ENCODE measurements at regions not wholly inside any gene's neighbourhood (a gene's known extent, or its start where the extent isn't known, plus 50 kb on each side); places are given as distances from the start of the nearest gene placed in this dataset.
"Not testable (repeated sequence)": the region's sequence is repeated elsewhere in the genome, so short reads cannot be mapped to it uniquely, and the experiment has no call there.

- Histone ChIP-seq H3K4me1 (ENCODE audit: control insufficient read depth in 1 of 2, insufficient read depth in 2 of 2, low read length in 2 of 2) (no peaks in the 10 kb centered on the region), H3K36me3 (ENCODE audit: control insufficient read depth in 1 of 2, insufficient read depth in 2 of 2, low read length in 1 of 2) (no peaks in the 10 kb centered on the region), H3K27me3 (ENCODE audit: control insufficient read depth in 1 of 2, insufficient read depth in 2 of 2, low read length in 1 of 2) (no peaks in the 10 kb centered on the region), H3K9me3 (ENCODE audit: control insufficient read depth, low read length) (no peaks in the 10 kb centered on the region), H3K4me3 (ENCODE audit: low read length in 2 of 2) (no peak overlapping the region), H3K27ac (ENCODE audit: low read depth in 1 of 2, low read length in 2 of 2) (no peak overlapping the region)
- 91 to 95% methylated on average over 3 of the region's 3 CpGs for WGBS, 2 donors
- no peak for ATAC-seq (ENCODE audit: low FRiP score)
- DNase-seq: no peak
- intact Hi-C loops (cut with DNase I): no loop called here
Measured at GRCh38 chr10:28444031-28444430, 88.9 kb upstream of the WAC start.

- H3K27ac ChIP-seq (ENCODE audit: low read depth in 1 of 2, low read length in 2 of 2): no peak overlapping the region
- 84 to 85% methylated on average over 6 of the region's 6 CpGs for WGBS, 2 donors
- no peak overlapping the region for H3K4me3 ChIP-seq (ENCODE audit: low read length in 2 of 2)
- no peak for DNase-seq
- no peaks in the 10 kb centered on the region for H3K9me3 ChIP-seq (ENCODE audit: control insufficient read depth, low read length)
- no peak for ATAC-seq (ENCODE audit: low FRiP score)
- no peaks in the 10 kb centered on the region for H3K36me3 ChIP-seq (ENCODE audit: control insufficient read depth in 1 of 2, insufficient read depth in 2 of 2, low read length in 1 of 2)
- intact Hi-C loops (cut with DNase I): no loop called here
- no peaks in the 10 kb centered on the region for H3K4me1 ChIP-seq (ENCODE audit: control insufficient read depth in 1 of 2, insufficient read depth in 2 of 2, low read length in 2 of 2)
- H3K27me3 ChIP-seq (ENCODE audit: control insufficient read depth in 1 of 2, insufficient read depth in 2 of 2, low read length in 1 of 2): no peaks in the 10 kb centered on the region
Measured at GRCh38 chr10:28445516-28445915, 87.4 kb upstream of the WAC start.

DNA sequence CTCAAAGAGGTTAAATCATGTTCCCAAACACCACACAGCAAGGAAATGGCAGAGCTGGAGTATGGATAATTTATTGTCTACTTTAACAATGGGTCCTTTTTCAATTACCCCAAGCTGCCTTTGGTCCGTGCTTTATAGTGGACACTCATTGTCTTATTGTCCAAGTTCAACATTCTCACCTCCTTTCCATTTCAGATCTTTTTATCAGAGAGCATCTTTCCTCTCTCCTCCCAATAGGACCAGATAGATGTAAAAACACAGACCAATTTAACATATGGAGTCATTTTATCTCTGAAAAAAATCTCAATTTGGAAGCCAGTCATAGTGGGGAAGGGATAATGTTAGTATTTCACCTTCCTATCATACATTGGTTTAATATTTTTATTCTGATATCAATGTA is 83.5 kb upstream of the WAC start:
- DNase-seq: no peak
- intact Hi-C loops (cut with DNase I): no loop called here

DNA sequence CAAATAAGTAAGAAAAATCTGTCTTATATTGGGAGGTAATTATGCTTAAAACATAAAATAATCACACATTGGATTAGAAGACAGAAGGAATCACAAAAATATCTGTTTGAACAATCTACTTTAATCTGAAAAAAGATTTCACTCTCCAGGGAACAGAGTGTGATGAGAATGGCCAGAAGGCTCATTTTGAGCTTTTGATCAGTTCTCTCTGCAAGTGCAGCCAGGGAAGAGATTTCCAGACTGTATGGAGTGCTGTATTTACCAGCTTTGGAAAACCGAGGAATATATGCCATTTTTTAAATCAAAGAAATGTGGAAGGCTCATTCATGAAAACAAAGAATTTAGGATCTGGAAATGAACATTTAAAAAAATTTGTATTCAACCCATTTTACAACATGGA is 83.0 kb upstream of the WAC start:
- intact Hi-C loops (cut with DNase I): no loop called here
- no peaks in the 10 kb centered on the region for H3K9me3 ChIP-seq (ENCODE audit: control insufficient read depth, low read length)
- no peaks in the 10 kb centered on the region for H3K36me3 ChIP-seq (ENCODE audit: control insufficient read depth in 1 of 2, insufficient read depth in 2 of 2, low read length in 1 of 2)
- WGBS, 2 donors: 44 to 61% methylated on average over 1 of the region's 1 CpG
- no peaks in the 10 kb centered on the region for H3K27me3 ChIP-seq (ENCODE audit: control insufficient read depth in 1 of 2, insufficient read depth in 2 of 2, low read length in 1 of 2)
- H3K27ac ChIP-seq (ENCODE audit: low read depth in 1 of 2, low read length in 2 of 2): no peak overlapping the region
- ATAC-seq (ENCODE audit: low FRiP score) (no peak), DNase-seq (no peak)
- H3K4me1 ChIP-seq (ENCODE audit: control insufficient read depth in 1 of 2, insufficient read depth in 2 of 2, low read length in 2 of 2): no peaks in the 10 kb centered on the region
- H3K4me3 ChIP-seq (ENCODE audit: low read length in 2 of 2): no peak overlapping the region

More for the DNA sequence above, 83.5 kb upstream of the WAC start:
- H3K4me1 ChIP-seq (ENCODE audit: control insufficient read depth in 1 of 2, insufficient read depth in 2 of 2, low read length in 2 of 2): no peaks in the 10 kb centered on the region
- H3K27ac ChIP-seq (ENCODE audit: low read depth in 1 of 2, low read length in 2 of 2): no peak overlapping the region
- no peak for ATAC-seq (ENCODE audit: low FRiP score)
- no peak overlapping the region for H3K4me3 ChIP-seq (ENCODE audit: low read length in 2 of 2)
- no peaks in the 10 kb centered on the region for H3K27me3 ChIP-seq (ENCODE audit: control insufficient read depth in 1 of 2, insufficient read depth in 2 of 2, low read length in 1 of 2)
- no peaks in the 10 kb centered on the region for H3K36me3 ChIP-seq (ENCODE audit: control insufficient read depth in 1 of 2, insufficient read depth in 2 of 2, low read length in 1 of 2)
- no peaks in the 10 kb centered on the region for H3K9me3 ChIP-seq (ENCODE audit: control insufficient read depth, low read length)
- 76 to 77% methylated on average over 1 of the region's 1 CpG for WGBS, 2 donors

DNA sequence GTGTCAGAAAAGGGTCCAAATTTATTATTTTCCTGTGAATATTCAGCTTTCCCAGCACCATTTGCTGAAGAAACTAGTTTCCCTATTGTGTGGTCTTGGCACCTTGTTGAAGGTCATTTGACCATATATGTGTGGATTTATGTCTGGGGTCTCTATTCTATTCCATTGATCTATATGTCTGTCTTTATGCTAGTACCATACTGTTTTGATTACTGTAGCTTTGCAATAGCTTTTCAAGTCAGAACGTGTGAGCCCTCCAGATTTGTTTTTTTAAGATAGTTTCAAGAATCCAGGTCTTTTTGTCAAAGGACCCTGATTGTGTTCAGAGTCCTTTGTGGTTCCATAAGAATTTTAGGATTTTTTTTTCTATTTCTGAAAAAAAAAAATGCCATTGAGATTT is 79.0 kb upstream of the WAC start:
- Histone ChIP-seq H3K4me1 (ENCODE audit: control insufficient read depth in 1 of 2, insufficient read depth in 2 of 2, low read length in 2 of 2) (no peaks in the 10 kb centered on the region), H3K9me3 (ENCODE audit: control insufficient read depth, low read length) (no peaks in the 10 kb centered on the region), H3K36me3 (ENCODE audit: control insufficient read depth in 1 of 2, insufficient read depth in 2 of 2, low read length in 1 of 2) (no peaks in the 10 kb centered on the region), H3K4me3 (ENCODE audit: low read length in 2 of 2) (no peak overlapping the region), H3K27ac (ENCODE audit: low read depth in 1 of 2, low read length in 2 of 2) (no peak overlapping the region), H3K27me3 (ENCODE audit: control insufficient read depth in 1 of 2, insufficient read depth in 2 of 2, low read length in 1 of 2) (no peaks in the 10 kb centered on the region)
- WGBS, 2 donors: 67 to 81% methylated on average over 1 of the region's 1 CpG
- intact Hi-C loops (cut with DNase I): no loop called here
- no peak for ATAC-seq (ENCODE audit: low FRiP score)
- DNase-seq: no peak

DNA sequence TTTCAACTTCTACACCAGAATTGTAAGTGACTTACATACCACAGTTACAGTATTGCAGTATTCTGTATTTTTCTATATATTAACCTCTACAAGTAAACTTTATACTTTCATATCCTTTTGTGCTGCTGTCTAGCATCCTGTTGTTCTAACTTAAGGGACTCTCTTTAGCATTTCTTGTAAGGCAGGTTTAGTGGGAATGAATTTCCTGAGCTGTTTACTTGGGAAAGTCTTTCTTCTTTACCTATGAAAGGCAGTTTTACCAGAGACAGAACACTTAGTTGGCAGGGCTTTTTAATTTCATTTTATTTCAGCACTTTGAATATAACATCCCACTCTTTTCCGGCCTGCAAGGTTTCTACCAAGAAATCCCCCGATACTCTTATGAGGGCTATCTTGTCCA is 75.8 kb upstream of the WAC start:
- DNase-seq (no peak), ATAC-seq (ENCODE audit: low FRiP score) (no peak)
- Histone ChIP-seq H3K36me3 (ENCODE audit: control insufficient read depth in 1 of 2, insufficient read depth in 2 of 2, low read length in 1 of 2) (no peaks in the 10 kb centered on the region), H3K4me1 (ENCODE audit: control insufficient read depth in 1 of 2, insufficient read depth in 2 of 2, low read length in 2 of 2) (no peaks in the 10 kb centered on the region), H3K27ac (ENCODE audit: low read depth in 1 of 2, low read length in 2 of 2) (no peak overlapping the region), H3K9me3 (ENCODE audit: control insufficient read depth, low read length) (peaks cover 3% of the 10 kb centered on the region), H3K27me3 (ENCODE audit: control insufficient read depth in 1 of 2, insufficient read depth in 2 of 2, low read length in 1 of 2) (no peaks in the 10 kb centered on the region), H3K4me3 (ENCODE audit: low read length in 2 of 2) (no peak overlapping the region)
- 78 to 80% methylated on average over 2 of the region's 2 CpGs for WGBS, 2 donors
- intact Hi-C loops (cut with DNase I): no loop called here

- intact Hi-C loops (cut with DNase I); H3K27me3 ChIP-seq (ENCODE audit: control insufficient read depth in 1 of 2, insufficient read depth in 2 of 2, low read length in 1 of 2); H3K36me3 ChIP-seq (ENCODE audit: control insufficient read depth in 1 of 2, insufficient read depth in 2 of 2, low read length in 1 of 2); DNase-seq; ATAC-seq (ENCODE audit: low FRiP score); H3K9me3 ChIP-seq (ENCODE audit: control insufficient read depth, low read length); H3K4me1 ChIP-seq (ENCODE audit: control insufficient read depth in 1 of 2, insufficient read depth in 2 of 2, low read length in 2 of 2); H3K4me3 ChIP-seq (ENCODE audit: low read length in 2 of 2); H3K27ac ChIP-seq (ENCODE audit: low read depth in 1 of 2, low read length in 2 of 2): not testable (repeated sequence)
- WGBS, 2 donors: 54 to 61% methylated on average over 4 of the region's 4 CpGs
Measured at GRCh38 chr10:28457873-28458272, 75.0 kb upstream of the WAC start.

DNA sequence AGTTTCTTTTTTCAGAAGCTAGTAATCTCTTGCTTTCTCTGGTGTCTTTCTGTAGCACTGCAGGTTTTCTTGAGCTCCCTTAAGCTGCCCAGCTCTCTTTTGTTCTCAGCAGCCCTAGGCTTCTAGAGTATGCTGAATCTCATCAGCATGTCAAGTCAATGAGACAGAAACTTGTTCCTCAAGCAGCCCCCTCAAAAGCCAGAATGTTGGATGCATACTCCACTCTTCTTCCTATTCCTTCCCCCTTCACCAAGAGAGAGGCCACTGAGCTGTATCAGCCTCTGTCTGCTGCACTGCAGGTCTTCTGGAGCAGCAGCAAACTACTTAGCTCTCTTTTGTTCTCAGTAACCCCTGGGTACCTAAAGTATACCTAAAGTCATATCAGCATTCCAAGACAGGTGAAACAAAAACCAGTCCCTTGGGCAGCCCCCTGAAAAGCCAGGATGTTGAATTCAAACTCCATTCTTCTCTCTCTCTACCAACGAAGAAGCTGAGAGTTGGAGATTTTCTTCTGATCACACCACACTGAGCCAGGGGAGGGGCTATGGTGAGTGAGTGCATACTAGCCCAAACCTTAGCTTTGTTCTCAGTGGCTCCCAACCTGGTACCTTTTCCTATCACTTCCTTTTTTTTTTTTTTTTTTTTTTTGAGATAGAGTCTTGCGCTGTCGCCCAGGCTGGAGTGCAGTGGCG is 73.3 kb upstream of the WAC start:
- no peak overlapping the region for H3K4me3 ChIP-seq (ENCODE audit: low read length in 2 of 2)
- no peaks in the 10 kb centered on the region for H3K4me1 ChIP-seq (ENCODE audit: control insufficient read depth in 1 of 2, insufficient read depth in 2 of 2, low read length in 2 of 2)
- intact Hi-C loops (cut with DNase I): no loop called here
- ATAC-seq (ENCODE audit: low FRiP score): no peak
- WGBS, 2 donors: 75 to 92% methylated on average over 1 to 4 of the region's 4 CpGs
- H3K27ac ChIP-seq (ENCODE audit: low read depth in 1 of 2, low read length in 2 of 2): no peak overlapping the region
- no peaks in the 10 kb centered on the region for H3K36me3 ChIP-seq (ENCODE audit: control insufficient read depth in 1 of 2, insufficient read depth in 2 of 2, low read length in 1 of 2)
- DNase-seq: no peak
- no peaks in the 10 kb centered on the region for H3K27me3 ChIP-seq (ENCODE audit: control insufficient read depth in 1 of 2, insufficient read depth in 2 of 2, low read length in 1 of 2)
- H3K9me3 ChIP-seq (ENCODE audit: control insufficient read depth, low read length): peaks cover 3% of the 10 kb centered on the region

GRCh38 chr10:28463141-28463540 is 69.8 kb upstream of the WAC start:
- H3K27me3 ChIP-seq (ENCODE audit: control insufficient read depth in 1 of 2, insufficient read depth in 2 of 2, low read length in 1 of 2): no peaks in the 10 kb centered on the region
- no peak overlapping the region for H3K27ac ChIP-seq (ENCODE audit: low read depth in 1 of 2, low read length in 2 of 2)
- peaks cover 3% of the 10 kb centered on the region for H3K9me3 ChIP-seq (ENCODE audit: control insufficient read depth, low read length)
- ATAC-seq (ENCODE audit: low FRiP score) (no peak), DNase-seq (no peak)
- H3K4me1 ChIP-seq (ENCODE audit: control insufficient read depth in 1 of 2, insufficient read depth in 2 of 2, low read length in 2 of 2): no peaks in the 10 kb centered on the region
- no peaks in the 10 kb centered on the region for H3K36me3 ChIP-seq (ENCODE audit: control insufficient read depth in 1 of 2, insufficient read depth in 2 of 2, low read length in 1 of 2)
- intact Hi-C loops (cut with DNase I): no loop called here
- no peak overlapping the region for H3K4me3 ChIP-seq (ENCODE audit: low read length in 2 of 2)
- 82 to 83% methylated on average over 2 of the region's 2 CpGs for WGBS, 2 donors

All from aorta (tissue), 5 donors.